ENCODE measurements at regions not wholly inside any gene's neighbourhood (a gene's known extent, or its start where the extent isn't known, plus 50 kb on each side); places are given as distances from the start of the nearest gene placed in this dataset.

GRCh38 chr13:33471204-33471603, 185.6 kb upstream of the STARD13 start:
- H2AK5ac ChIP-seq (ENCODE audit: low read length), result no peak overlapping the region
- H3K9ac ChIP-seq (ENCODE audit: low read length), result no peak overlapping the region
- no peak for DNase-seq
- H3K79me1 ChIP-seq (ENCODE audit: low read length), result no peaks in the 10 kb centered on the region
- no peak overlapping the region for H3K4me2 ChIP-seq (ENCODE audit: low read length)
- no peaks in the 10 kb centered on the region for H3K79me2 ChIP-seq (ENCODE audit: control insufficient read depth, insufficient read depth, low read length)
- H2BK5ac ChIP-seq (ENCODE audit: low read length), result no peak overlapping the region
- no peaks in the 10 kb centered on the region for H3K4me1 ChIP-seq (ENCODE audit: control insufficient read depth, low read depth, low read length)
- no peak overlapping the region for H3K23ac ChIP-seq (ENCODE audit: low read length)
- H3K18ac ChIP-seq (ENCODE audit: low read length), result no peak overlapping the region
- H2BK15ac ChIP-seq (replicated peaks; ENCODE audit: low read depth), result no peak overlapping the region
- H3K27me3 ChIP-seq (ENCODE audit: insufficient read depth, low read length, poor library complexity), result no peaks in the 10 kb centered on the region
- H2BK120ac ChIP-seq (ENCODE audit: low read depth, low read length), result no peak overlapping the region
- H4K5ac ChIP-seq (ENCODE audit: low read length), result no peak overlapping the region
- no peak overlapping the region for H3K4me3 ChIP-seq (ENCODE audit: low read length)
- H3K56ac ChIP-seq (ENCODE audit: low read length), result no peak overlapping the region
- H3K36me3 ChIP-seq (ENCODE audit: control insufficient read depth, insufficient read depth, low read length), result no peaks in the 10 kb centered on the region
- H3K27ac ChIP-seq (ENCODE audit: low read depth, low read length), result no peak overlapping the region
- no peak overlapping the region for H3K4ac ChIP-seq (ENCODE audit: low read depth, low read length)
- H4K8ac ChIP-seq (ENCODE audit: low read depth, low read length), result no peak overlapping the region

DNA sequence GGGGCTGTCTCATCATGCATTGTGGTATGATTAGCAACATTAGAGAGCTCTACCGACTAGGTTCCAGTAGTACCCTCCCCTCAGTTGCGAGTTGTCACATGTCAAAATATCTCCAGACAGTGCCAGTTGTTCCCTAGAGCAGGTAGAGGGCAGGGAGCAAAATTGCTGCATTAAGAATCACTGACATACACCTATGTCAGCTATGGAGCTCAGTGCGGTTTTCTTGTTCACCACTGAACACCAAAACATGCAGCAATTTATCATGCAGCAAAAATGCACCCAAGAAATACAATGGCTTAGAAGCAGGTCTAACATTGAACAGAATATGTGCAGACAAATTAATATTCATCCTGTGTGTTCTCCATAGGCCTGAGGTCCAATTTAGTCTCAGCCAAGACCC, 186.9 kb upstream of the STARD13 start:
- Histone ChIP-seq H2AK5ac (ENCODE audit: low read length) (no peak overlapping the region), H3K4me3 (ENCODE audit: low read length) (no peak overlapping the region), H3K56ac (ENCODE audit: low read length) (no peak overlapping the region), H3K18ac (ENCODE audit: low read length) (no peak overlapping the region), H3K36me3 (ENCODE audit: control insufficient read depth, insufficient read depth, low read length) (no peaks in the 10 kb centered on the region), H3K4me2 (ENCODE audit: low read length) (no peak overlapping the region), H3K27me3 (ENCODE audit: insufficient read depth, low read length, poor library complexity) (no peaks in the 10 kb centered on the region), H3K4ac (ENCODE audit: low read depth, low read length) (no peak overlapping the region), H3K27ac (ENCODE audit: low read depth, low read length) (no peak overlapping the region), H3K23ac (ENCODE audit: low read length) (no peak overlapping the region), H2BK5ac (ENCODE audit: low read length) (no peak overlapping the region), H3K79me1 (ENCODE audit: low read length) (no peaks in the 10 kb centered on the region), H3K79me2 (ENCODE audit: control insufficient read depth, insufficient read depth, low read length) (no peaks in the 10 kb centered on the region), H3K4me1 (ENCODE audit: control insufficient read depth, low read depth, low read length) (no peaks in the 10 kb centered on the region), H4K5ac (ENCODE audit: low read length) (no peak overlapping the region), H3K9ac (ENCODE audit: low read length) (no peak overlapping the region), H2BK15ac (replicated peaks; ENCODE audit: low read depth) (no peak overlapping the region), H2BK120ac (ENCODE audit: low read depth, low read length) (no peak overlapping the region), H4K8ac (ENCODE audit: low read depth, low read length) (no peak overlapping the region)
- DNase-seq, result no peak
- no CpG with 5 or more reads among the region's 3 CpGs for WGBS (ENCODE audit: extremely low coverage, insufficient coverage, low lambda C conversion rate)

- Histone ChIP-seq H3K18ac (ENCODE audit: low read length) (no peak overlapping the region), H2BK120ac (ENCODE audit: low read depth, low read length) (no peak overlapping the region), H2BK5ac (ENCODE audit: low read length) (no peak overlapping the region), H2BK15ac (replicated peaks; ENCODE audit: low read depth) (no peak overlapping the region), H3K56ac (ENCODE audit: low read length) (no peak overlapping the region), H3K4me1 (ENCODE audit: control insufficient read depth, low read depth, low read length) (no peaks in the 10 kb centered on the region), H3K4me3 (ENCODE audit: low read length) (no peak overlapping the region), H3K79me2 (ENCODE audit: control insufficient read depth, insufficient read depth, low read length) (no peaks in the 10 kb centered on the region), H3K36me3 (ENCODE audit: control insufficient read depth, insufficient read depth, low read length) (no peaks in the 10 kb centered on the region), H3K4ac (ENCODE audit: low read depth, low read length) (no peak overlapping the region), H3K27me3 (ENCODE audit: insufficient read depth, low read length, poor library complexity) (no peaks in the 10 kb centered on the region), H3K27ac (ENCODE audit: low read depth, low read length) (no peak overlapping the region), H2AK5ac (ENCODE audit: low read length) (no peak overlapping the region), H3K9ac (ENCODE audit: low read length) (no peak overlapping the region), H3K4me2 (ENCODE audit: low read length) (no peak overlapping the region), H3K23ac (ENCODE audit: low read length) (no peak overlapping the region), H3K79me1 (ENCODE audit: low read length) (no peaks in the 10 kb centered on the region), H4K8ac (ENCODE audit: low read depth, low read length) (no peak overlapping the region), H4K5ac (ENCODE audit: low read length) (no peak overlapping the region)
- WGBS (ENCODE audit: extremely low coverage, insufficient coverage, low lambda C conversion rate), result no CpG with 5 or more reads among the region's 4 CpGs
- DNase-seq, result no peak
These were observed 193.6 kb upstream of the STARD13 start for GRCh38 chr13:33479105-33479504.

DNA sequence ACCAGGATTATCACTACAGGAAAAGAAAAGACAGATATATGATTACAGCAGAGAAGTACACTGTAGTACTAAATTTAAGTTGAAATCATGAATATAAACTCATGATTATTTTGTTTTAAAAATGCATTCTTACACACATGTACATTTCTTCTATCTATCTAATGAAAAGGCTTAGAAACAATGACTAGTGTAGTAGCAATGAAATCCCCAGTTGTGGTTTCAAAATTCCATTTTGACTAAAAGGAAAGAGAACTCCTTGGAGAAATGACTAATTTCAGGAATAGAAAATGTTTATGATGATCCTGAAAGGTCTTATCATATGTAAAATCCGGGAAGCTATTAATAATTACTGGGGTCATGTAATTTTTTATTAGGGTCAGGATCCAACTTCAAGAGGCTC, 195.0 kb upstream of the STARD13 start:
- H2BK120ac ChIP-seq (ENCODE audit: low read depth, low read length), result no peak overlapping the region
- WGBS (ENCODE audit: extremely low coverage, insufficient coverage, low lambda C conversion rate), result no CpG with 5 or more reads among the region's 1 CpG
- no peak for DNase-seq
- no peak overlapping the region for H3K4ac ChIP-seq (ENCODE audit: low read depth, low read length)
- H2BK15ac ChIP-seq (replicated peaks; ENCODE audit: low read depth), result no peak overlapping the region
- no peak overlapping the region for H3K18ac ChIP-seq (ENCODE audit: low read length)
- no peak overlapping the region for H3K56ac ChIP-seq (ENCODE audit: low read length)
- H3K4me3 ChIP-seq (ENCODE audit: low read length), result no peak overlapping the region
- no peak overlapping the region for H2BK5ac ChIP-seq (ENCODE audit: low read length)
- no peaks in the 10 kb centered on the region for H3K79me2 ChIP-seq (ENCODE audit: control insufficient read depth, insufficient read depth, low read length)
- no peaks in the 10 kb centered on the region for H3K79me1 ChIP-seq (ENCODE audit: low read length)
- H4K8ac ChIP-seq (ENCODE audit: low read depth, low read length), result no peak overlapping the region
- H2AK5ac ChIP-seq (ENCODE audit: low read length), result no peak overlapping the region
- H3K23ac ChIP-seq (ENCODE audit: low read length), result no peak overlapping the region
- no peak overlapping the region for H3K9ac ChIP-seq (ENCODE audit: low read length)
- H3K27me3 ChIP-seq (ENCODE audit: insufficient read depth, low read length, poor library complexity), result no peaks in the 10 kb centered on the region
- H4K5ac ChIP-seq (ENCODE audit: low read length), result no peak overlapping the region
- H3K4me2 ChIP-seq (ENCODE audit: low read length), result no peak overlapping the region
- no peaks in the 10 kb centered on the region for H3K4me1 ChIP-seq (ENCODE audit: control insufficient read depth, low read depth, low read length)
- no peaks in the 10 kb centered on the region for H3K36me3 ChIP-seq (ENCODE audit: control insufficient read depth, insufficient read depth, low read length)
- no peak overlapping the region for H3K27ac ChIP-seq (ENCODE audit: low read depth, low read length)

GRCh38 chr13:33483471-33483870, 197.9 kb upstream of the STARD13 start:
- H3K4me2 ChIP-seq (ENCODE audit: low read length), result no peak overlapping the region
- no peak overlapping the region for H2BK120ac ChIP-seq (ENCODE audit: low read depth, low read length)
- no peaks in the 10 kb centered on the region for H3K4me1 ChIP-seq (ENCODE audit: control insufficient read depth, low read depth, low read length)
- no peaks in the 10 kb centered on the region for H3K27me3 ChIP-seq (ENCODE audit: insufficient read depth, low read length, poor library complexity)
- no peak overlapping the region for H3K4ac ChIP-seq (ENCODE audit: low read depth, low read length)
- no peaks in the 10 kb centered on the region for H3K36me3 ChIP-seq (ENCODE audit: control insufficient read depth, insufficient read depth, low read length)
- H4K5ac ChIP-seq (ENCODE audit: low read length), result no peak overlapping the region
- no peak overlapping the region for H2BK5ac ChIP-seq (ENCODE audit: low read length)
- H3K4me3 ChIP-seq (ENCODE audit: low read length), result no peak overlapping the region
- no peak overlapping the region for H3K18ac ChIP-seq (ENCODE audit: low read length)
- no peaks in the 10 kb centered on the region for H3K79me2 ChIP-seq (ENCODE audit: control insufficient read depth, insufficient read depth, low read length)
- no peak overlapping the region for H3K27ac ChIP-seq (ENCODE audit: low read depth, low read length)
- no peak overlapping the region for H4K8ac ChIP-seq (ENCODE audit: low read depth, low read length)
- no peak overlapping the region for H3K9ac ChIP-seq (ENCODE audit: low read length)
- no peaks in the 10 kb centered on the region for H3K79me1 ChIP-seq (ENCODE audit: low read length)
- H2BK15ac ChIP-seq (replicated peaks; ENCODE audit: low read depth), result no peak overlapping the region
- H3K56ac ChIP-seq (ENCODE audit: low read length), result no peak overlapping the region
- no peak overlapping the region for H3K23ac ChIP-seq (ENCODE audit: low read length)
- DNase-seq, result no peak
- WGBS (ENCODE audit: extremely low coverage, insufficient coverage, low lambda C conversion rate), result no CpG with 5 or more reads among the region's 3 CpGs
- H2AK5ac ChIP-seq (ENCODE audit: low read length), result no peak overlapping the region

- Histone ChIP-seq H3K4me1 (ENCODE audit: control insufficient read depth, low read depth, low read length) (peaks cover 1% of the 10 kb centered on the region), H4K5ac (ENCODE audit: low read length) (no peak overlapping the region), H2AK5ac (ENCODE audit: low read length) (no peak overlapping the region), H2BK120ac (ENCODE audit: low read depth, low read length) (no peak overlapping the region), H3K27ac (ENCODE audit: low read depth, low read length) (no peak overlapping the region), H3K18ac (ENCODE audit: low read length) (no peak overlapping the region), H3K4me2 (ENCODE audit: low read length) (no peak overlapping the region), H3K4ac (ENCODE audit: low read depth, low read length) (no peak overlapping the region), H2BK15ac (replicated peaks; ENCODE audit: low read depth) (no peak overlapping the region), H3K56ac (ENCODE audit: low read length) (no peak overlapping the region), H4K8ac (ENCODE audit: low read depth, low read length) (no peak overlapping the region), H3K79me1 (ENCODE audit: low read length) (no peaks in the 10 kb centered on the region), H3K79me2 (ENCODE audit: control insufficient read depth, insufficient read depth, low read length) (no peaks in the 10 kb centered on the region), H3K4me3 (ENCODE audit: low read length) (no peak overlapping the region), H3K36me3 (ENCODE audit: control insufficient read depth, insufficient read depth, low read length) (no peaks in the 10 kb centered on the region), H3K27me3 (ENCODE audit: insufficient read depth, low read length, poor library complexity) (no peaks in the 10 kb centered on the region), H2BK5ac (ENCODE audit: low read length) (no peak overlapping the region), H3K9ac (ENCODE audit: low read length) (no peak overlapping the region), H3K23ac (ENCODE audit: low read length) (no peak overlapping the region)
- DNase-seq, result no peak
- WGBS (ENCODE audit: extremely low coverage, insufficient coverage, low lambda C conversion rate), result no CpG with 5 or more reads among the region's 1 CpG
These were observed 199.7 kb upstream of the STARD13 start for GRCh38 chr13:33485247-33485646.
